GM12864 (cell line): ENCODE measurements at regions not wholly inside any gene's neighbourhood (a gene's known extent, or its start where the extent isn't known, plus 50 kb on each side); places are given as distances from the start of the nearest gene placed in this dataset.

ENCODE experiments used
- DNase-seq: peaks from one replicate; pipeline ENCODE4 v3.0.0-alpha.2; 2011; ENCODE audit warnings: low read depth
- H3K4me3 ChIP-seq: 2 replicates; pipeline ENCODE4 v1.5.1; 2011; ENCODE audit warnings: mild to moderate bottlenecking, low read depth, low read length, control low read depth
- TF ChIP-seq, protein P1 (sequence below): IDR thresholded peaks from 2 replicates; pipeline ENCODE4 v1.5.1; 2011; ENCODE audit warnings: low read depth, mild to moderate bottlenecking, moderate library complexity, low read length, control low read depth, inconsistent platforms; ENCODE audit errors: missing control alignments

GRCh38 chr4:81913427-81913879 is 441.7 kb upstream of the RASGEF1B start:
- no peak overlapping the region for H3K4me3 ChIP-seq
- DNase-seq = peak; percentile 19
- TF ChIP-seq, protein P1, sequence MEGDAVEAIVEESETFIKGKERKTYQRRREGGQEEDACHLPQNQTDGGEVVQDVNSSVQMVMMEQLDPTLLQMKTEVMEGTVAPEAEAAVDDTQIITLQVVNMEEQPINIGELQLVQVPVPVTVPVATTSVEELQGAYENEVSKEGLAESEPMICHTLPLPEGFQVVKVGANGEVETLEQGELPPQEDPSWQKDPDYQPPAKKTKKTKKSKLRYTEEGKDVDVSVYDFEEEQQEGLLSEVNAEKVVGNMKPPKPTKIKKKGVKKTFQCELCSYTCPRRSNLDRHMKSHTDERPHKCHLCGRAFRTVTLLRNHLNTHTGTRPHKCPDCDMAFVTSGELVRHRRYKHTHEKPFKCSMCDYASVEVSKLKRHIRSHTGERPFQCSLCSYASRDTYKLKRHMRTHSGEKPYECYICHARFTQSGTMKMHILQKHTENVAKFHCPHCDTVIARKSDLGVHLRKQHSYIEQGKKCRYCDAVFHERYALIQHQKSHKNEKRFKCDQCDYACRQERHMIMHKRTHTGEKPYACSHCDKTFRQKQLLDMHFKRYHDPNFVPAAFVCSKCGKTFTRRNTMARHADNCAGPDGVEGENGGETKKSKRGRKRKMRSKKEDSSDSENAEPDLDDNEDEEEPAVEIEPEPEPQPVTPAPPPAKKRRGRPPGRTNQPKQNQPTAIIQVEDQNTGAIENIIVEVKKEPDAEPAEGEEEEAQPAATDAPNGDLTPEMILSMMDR = peak; percentile 93

DNA sequence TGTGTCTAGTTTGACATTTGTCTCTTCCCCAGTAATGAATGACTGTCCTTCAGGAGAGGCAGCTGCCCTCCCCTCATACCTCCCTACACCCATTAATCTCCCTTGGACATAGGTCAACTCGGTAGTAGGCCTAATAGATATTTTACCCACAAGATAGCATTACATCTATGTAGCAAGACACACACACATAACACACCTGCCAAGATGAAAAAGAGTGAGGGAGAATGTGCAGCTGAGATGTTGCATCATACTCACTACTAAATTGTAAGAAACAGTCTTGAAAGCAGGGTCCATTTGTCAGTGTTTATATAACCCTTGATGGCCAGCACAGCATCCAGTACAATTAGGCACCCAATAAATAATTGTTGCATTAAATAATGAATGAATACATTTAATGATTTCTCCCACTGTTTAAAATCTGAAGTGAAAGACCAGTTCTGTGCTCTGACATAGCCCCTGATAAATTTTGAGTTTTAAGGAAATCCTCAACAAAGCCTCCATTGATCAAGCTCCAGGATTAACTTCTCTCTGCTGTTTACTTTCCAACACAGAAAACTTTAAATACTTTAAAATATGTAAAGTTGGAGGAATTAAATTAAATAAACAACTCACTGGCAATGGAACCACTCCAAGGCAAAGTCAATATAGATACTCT is 440.8 kb upstream of the RASGEF1B start:
- H3K4me3 ChIP-seq = no peak overlapping the region
- DNase-seq = no peak
- TF ChIP-seq, protein P1 = no peak

DNA sequence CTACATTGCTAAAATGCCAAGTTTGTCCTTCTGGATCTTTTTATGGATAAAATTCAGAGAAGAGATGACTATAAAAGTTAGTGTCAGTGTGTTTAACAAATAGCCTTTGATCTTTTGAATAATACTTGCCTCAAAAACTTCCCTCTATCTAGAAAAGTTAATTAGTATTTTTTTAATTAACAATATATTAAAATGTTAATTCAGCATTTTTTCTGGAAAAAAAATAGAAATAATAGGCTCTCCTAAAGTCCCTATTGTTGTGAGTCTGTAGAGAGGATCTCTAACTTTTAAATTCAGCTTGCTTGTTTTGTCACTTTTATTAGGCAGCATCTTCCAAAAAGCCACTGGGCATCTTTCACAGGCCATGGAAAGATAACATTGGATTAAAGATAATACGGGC is 435.2 kb upstream of the RASGEF1B start:
- TF ChIP-seq, protein P1 = no peak
- H3K4me3 ChIP-seq = no peak overlapping the region
- no peak for DNase-seq

DNA sequence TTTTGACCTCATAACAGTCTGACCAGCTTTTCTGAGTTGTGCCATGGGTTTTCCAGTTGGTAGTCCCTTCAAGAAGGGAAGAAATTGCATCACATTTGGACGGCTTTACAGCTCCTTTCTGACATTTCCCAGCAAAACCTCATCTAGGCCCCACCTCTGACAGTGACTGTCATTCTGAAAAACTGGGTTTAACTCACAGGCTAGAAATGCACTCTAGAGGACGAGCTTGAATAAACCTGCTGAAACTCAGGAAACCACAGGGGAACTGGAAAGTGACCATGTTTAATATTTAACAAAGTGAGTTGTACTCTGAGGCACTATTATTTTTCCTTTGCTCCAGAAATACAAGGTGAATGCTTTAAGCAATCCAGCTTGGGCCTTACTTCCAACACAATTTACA is 434.3 kb upstream of the RASGEF1B start:
- no peak overlapping the region for H3K4me3 ChIP-seq
- TF ChIP-seq, protein P1 = no peak
- DNase-seq = peak; percentile 3

DNA sequence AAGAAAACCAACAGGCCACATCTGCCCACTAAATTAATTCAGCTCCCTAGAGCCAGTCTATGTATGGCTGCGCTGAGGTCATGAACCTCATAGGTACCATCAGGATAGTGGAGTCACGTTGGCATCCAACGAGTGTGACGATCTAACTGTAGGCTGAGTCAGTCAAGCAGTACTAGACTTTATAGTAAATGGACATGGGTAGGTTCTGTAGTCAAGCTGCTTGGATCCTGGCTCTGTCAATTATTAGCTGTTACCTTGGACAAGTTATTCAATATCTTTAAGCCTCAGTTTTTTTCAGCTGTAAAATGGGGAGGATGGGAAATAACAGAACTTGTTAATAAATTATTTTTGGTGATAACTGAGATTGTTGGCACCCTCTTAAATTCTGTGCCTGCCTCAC is 432.4 kb upstream of the RASGEF1B start:
- DNase-seq = no peak
- TF ChIP-seq, protein P1 = no peak
- no peak overlapping the region for H3K4me3 ChIP-seq

GRCh38 chr4:81903212-81903611 is 431.5 kb upstream of the RASGEF1B start:
- H3K4me3 ChIP-seq = no peak overlapping the region
- TF ChIP-seq, protein P1 = no peak
- no peak for DNase-seq

DNA sequence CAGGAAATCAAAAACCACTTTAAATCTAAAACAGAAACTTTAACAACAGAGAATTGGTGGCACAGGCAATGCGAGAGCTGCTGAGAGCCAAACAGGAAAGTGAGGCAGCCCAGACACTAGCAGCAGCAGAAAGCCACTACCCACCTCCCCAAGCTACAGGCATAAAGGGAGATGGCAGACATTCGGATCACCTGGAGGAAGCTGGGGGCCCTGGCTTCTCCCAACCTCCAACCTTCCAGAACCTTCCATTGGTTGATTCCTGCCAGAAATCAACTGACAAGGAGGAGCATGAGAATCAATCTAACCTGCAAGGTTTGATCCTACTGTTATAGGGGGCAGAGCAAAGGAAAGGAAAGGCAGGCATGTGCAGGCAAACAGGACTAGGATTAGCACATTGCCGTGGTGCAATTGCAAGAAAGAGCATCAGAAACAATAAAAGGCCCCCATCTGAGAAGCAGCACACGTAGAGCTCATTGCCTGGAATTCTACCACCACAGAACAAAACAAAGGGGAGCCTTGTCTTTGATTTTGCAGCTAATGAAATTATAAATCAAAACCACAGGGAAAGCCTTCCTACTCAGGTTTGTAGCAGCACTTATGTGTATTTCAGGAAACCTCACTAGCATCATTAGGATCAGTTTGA is 427.3 kb upstream of the RASGEF1B start:
- TF ChIP-seq, protein P1 = no peak
- no peak overlapping the region for H3K4me3 ChIP-seq
- no peak for DNase-seq
